OCI-LY1 (cell line): ENCODE measurements at regions not wholly inside any gene's neighbourhood (a gene's known extent, or its start where the extent isn't known, plus 50 kb on each side); places are given as distances from the start of the nearest gene placed in this dataset.

ENCODE experiments used
- H2AFZ ChIP-seq: fragments of 200-600 bp; sonication (generic), shearing (Covaris generic); 2 replicates; pipeline ENCODE4 v1.6.0; 2014; ENCODE audit warnings: antibody characterized with exemption, mild to moderate bottlenecking, low read length
- H3F3A ChIP-seq: fragments of 200-600 bp; sonication (generic), shearing (Covaris generic); 2 replicates; pipeline ENCODE4 v1.6.0; 2014; ENCODE audit warnings: mild to moderate bottlenecking, antibody characterized with exemption, low read length, moderate library complexity; ENCODE audit not compliant: insufficient read depth
- H3K27ac ChIP-seq: fragments of 200-600 bp; sonication (generic); 2 replicates; pipeline ENCODE4 v1.5.1; 2014; ENCODE audit warnings: low read length, mixed run types, mild to moderate bottlenecking, low read depth; ENCODE audit not compliant: poor library complexity, severe bottlenecking
- H3K27me3 ChIP-seq: fragments of 200-600 bp; sonication (generic); 2 replicates; pipeline ENCODE4 v1.6.0; 2014; ENCODE audit warnings: antibody characterized with exemption, mild to moderate bottlenecking, low read length, moderate library complexity; ENCODE audit not compliant: insufficient read depth
- H3K36me3 ChIP-seq: fragments of 200-600 bp; sonication (generic); 2 replicates; pipeline ENCODE4 v1.6.1; 2014; ENCODE audit warnings: mild to moderate bottlenecking, antibody characterized with exemption, low read length, moderate library complexity, mixed read lengths; ENCODE audit not compliant: insufficient read depth
- H3K4me1 ChIP-seq: fragments of 200-600 bp; sonication (generic); 2 replicates; pipeline ENCODE4 v1.5.1; 2014; ENCODE audit warnings: mild to moderate bottlenecking, low read length, moderate library complexity; ENCODE audit not compliant: insufficient read depth, severe bottlenecking
- H3K4me2 ChIP-seq: fragments of 200-600 bp; sonication (generic), shearing (Covaris generic); 2 replicates; pipeline ENCODE4 v1.6.1; 2014; ENCODE audit warnings: low read length
- H3K4me3 ChIP-seq: fragments of 200-600 bp; sonication (generic); 2 replicates; pipeline ENCODE4 v1.5.1; 2014; ENCODE audit warnings: low read length, low read depth, mild to moderate bottlenecking, mixed read lengths; ENCODE audit not compliant: poor library complexity, severe bottlenecking
- H3K79me2 ChIP-seq: fragments of 200-600 bp; shearing (Covaris generic); 2 replicates; pipeline ENCODE4 v1.6.1; 2016; ENCODE audit warnings: mixed run types, low read length, mixed read lengths; ENCODE audit not compliant: insufficient read depth
- H3K9ac ChIP-seq: fragments of 200-600 bp; sonication (generic), shearing (Covaris generic); 2 replicates; pipeline ENCODE4 v1.6.1; 2014; ENCODE audit warnings: mild to moderate bottlenecking, low read length, mixed read lengths
- H3K9me2 ChIP-seq: fragments of 200-600 bp; sonication (generic), shearing (Covaris generic); 2 replicates; pipeline ENCODE4 v1.6.1; 2014; ENCODE audit warnings: low read depth, mild to moderate bottlenecking, low read length, mixed read lengths
- H3K9me3 ChIP-seq: fragments of 200-600 bp; shearing (Covaris generic); 2 replicates; pipeline ENCODE4 v1.6.1; 2014; ENCODE audit warnings: low read length, mixed read lengths
- H4K20me1 ChIP-seq: fragments of 200-600 bp; sonication (generic), shearing (Covaris generic); 2 replicates; pipeline ENCODE4 v1.6.0; 2016; ENCODE audit warnings: mild to moderate bottlenecking, low read length; ENCODE audit not compliant: insufficient read depth
- EZH2 ChIP-seq: fragments of 200-600 bp; sonication (generic), shearing (Covaris generic); IDR thresholded peaks from 2 replicates; pipeline ENCODE4 v1.8.0; 2017; ENCODE audit warnings: borderline replicate concordance, mixed run types, mild to moderate bottlenecking, antibody characterized with exemption, low read length, moderate library complexity, mixed read lengths
- TF ChIP-seq, protein P1 (sequence below): fragments of 200-600 bp; sonication (generic), shearing (Covaris generic); IDR thresholded peaks from 2 replicates; pipeline ENCODE4 v1.5.1; 2017; ENCODE audit warnings: mild to moderate bottlenecking, antibody characterized with exemption, low read length, moderate library complexity, mixed read lengths

DNA sequence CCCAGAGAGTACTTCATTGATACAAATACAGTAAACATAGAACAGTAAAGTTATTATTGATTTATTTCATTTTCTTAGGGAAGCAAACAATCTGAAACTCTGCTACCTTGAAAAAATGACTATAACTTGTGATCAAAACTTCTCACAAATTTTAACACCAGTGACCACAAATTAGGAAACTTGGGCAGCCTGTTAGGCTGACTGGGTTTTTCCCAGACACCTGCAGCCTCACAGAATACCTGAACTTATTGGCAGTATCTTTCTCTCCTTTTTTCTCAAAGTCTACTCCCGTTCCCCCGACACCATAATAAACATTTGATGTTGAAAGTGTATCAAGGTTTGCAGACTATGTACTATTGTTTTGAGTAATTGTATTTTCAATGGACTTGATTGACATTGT lies 360.5 kb downstream of the LMO7 start:
- Histone ChIP-seq H3K27ac (no peak overlapping the region), H3K9me3 (no peaks in the 10 kb centered on the region), H3K4me3 (no peak overlapping the region), H4K20me1 (no peaks in the 10 kb centered on the region), H3K4me2 (no peak overlapping the region), H3K9ac (no peak overlapping the region), H3K9me2 (no peaks in the 10 kb centered on the region), H3K79me2 (no peaks in the 10 kb centered on the region), H3K4me1 (no peaks in the 10 kb centered on the region), H3K27me3 (no peaks in the 10 kb centered on the region), H3F3A (no peaks in the 10 kb centered on the region), H2AFZ (no peak overlapping the region), H3K36me3 (no peaks in the 10 kb centered on the region)
- TF ChIP-seq, protein P1, sequence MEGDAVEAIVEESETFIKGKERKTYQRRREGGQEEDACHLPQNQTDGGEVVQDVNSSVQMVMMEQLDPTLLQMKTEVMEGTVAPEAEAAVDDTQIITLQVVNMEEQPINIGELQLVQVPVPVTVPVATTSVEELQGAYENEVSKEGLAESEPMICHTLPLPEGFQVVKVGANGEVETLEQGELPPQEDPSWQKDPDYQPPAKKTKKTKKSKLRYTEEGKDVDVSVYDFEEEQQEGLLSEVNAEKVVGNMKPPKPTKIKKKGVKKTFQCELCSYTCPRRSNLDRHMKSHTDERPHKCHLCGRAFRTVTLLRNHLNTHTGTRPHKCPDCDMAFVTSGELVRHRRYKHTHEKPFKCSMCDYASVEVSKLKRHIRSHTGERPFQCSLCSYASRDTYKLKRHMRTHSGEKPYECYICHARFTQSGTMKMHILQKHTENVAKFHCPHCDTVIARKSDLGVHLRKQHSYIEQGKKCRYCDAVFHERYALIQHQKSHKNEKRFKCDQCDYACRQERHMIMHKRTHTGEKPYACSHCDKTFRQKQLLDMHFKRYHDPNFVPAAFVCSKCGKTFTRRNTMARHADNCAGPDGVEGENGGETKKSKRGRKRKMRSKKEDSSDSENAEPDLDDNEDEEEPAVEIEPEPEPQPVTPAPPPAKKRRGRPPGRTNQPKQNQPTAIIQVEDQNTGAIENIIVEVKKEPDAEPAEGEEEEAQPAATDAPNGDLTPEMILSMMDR = no peak
- no peak for TF ChIP-seq EZH2

DNA sequence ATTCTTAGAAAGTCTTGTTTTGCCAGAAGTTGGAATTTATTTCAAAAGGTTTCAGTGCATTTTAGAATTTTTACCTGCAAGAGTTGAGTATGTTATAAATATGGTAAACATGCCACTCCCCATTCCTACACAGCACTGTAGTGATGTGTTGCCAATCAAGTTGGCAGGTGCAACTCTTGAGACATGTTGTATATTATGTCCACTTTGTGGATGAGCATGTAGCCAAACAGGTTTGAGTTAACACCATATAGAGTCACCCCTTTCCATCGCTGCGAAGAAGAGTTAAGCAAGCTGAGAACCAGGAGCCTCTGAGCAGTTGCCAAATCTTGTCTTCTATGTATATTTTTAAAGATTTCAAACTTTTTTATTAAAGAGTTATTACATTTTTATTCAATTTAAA lies 359.8 kb downstream of the LMO7 start:
- Histone ChIP-seq H3K9me3 (no peaks in the 10 kb centered on the region), H3K4me2 (no peak overlapping the region), H3K9ac (no peak overlapping the region), H2AFZ (no peak overlapping the region), H3K4me3 (no peak overlapping the region), H3K9me2 (no peaks in the 10 kb centered on the region), H3K79me2 (no peaks in the 10 kb centered on the region), H3F3A (no peaks in the 10 kb centered on the region), H3K4me1 (no peaks in the 10 kb centered on the region), H3K27ac (no peak overlapping the region), H3K27me3 (no peaks in the 10 kb centered on the region), H4K20me1 (no peaks in the 10 kb centered on the region), H3K36me3 (no peaks in the 10 kb centered on the region)
- no peak for TF ChIP-seq EZH2
- TF ChIP-seq, protein P1 = no peak

DNA sequence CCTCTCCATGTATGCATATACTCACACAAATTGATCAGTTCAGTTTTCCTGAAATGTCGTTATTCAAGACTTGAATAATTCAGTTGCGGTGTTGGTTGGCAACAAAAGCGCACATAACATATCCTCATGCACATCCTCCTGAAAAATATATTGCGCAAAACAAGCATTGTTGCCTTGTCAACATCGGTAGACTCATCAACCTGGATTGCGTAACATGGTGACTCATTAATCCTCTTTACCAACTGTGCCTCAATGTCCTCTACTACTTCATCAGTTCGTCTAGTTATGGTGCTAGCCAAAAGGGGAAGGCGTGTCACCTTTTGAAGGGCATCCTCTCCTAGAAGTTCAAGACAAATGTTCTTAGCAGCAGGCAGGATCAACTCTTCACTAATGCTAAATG lies 357.7 kb downstream of the LMO7 start:
- no peaks in the 10 kb centered on the region for H3F3A ChIP-seq
- no peaks in the 10 kb centered on the region for H3K9me3 ChIP-seq
- no peak overlapping the region for H3K4me2 ChIP-seq
- no peaks in the 10 kb centered on the region for H3K27me3 ChIP-seq
- H3K27ac ChIP-seq = no peak overlapping the region
- TF ChIP-seq, protein P1 = no peak
- TF ChIP-seq EZH2 = no peak
- no peak overlapping the region for H3K4me3 ChIP-seq
- H2AFZ ChIP-seq = no peak overlapping the region
- no peaks in the 10 kb centered on the region for H4K20me1 ChIP-seq
- no peaks in the 10 kb centered on the region for H3K4me1 ChIP-seq
- H3K9ac ChIP-seq = no peak overlapping the region
- no peaks in the 10 kb centered on the region for H3K79me2 ChIP-seq
- no peaks in the 10 kb centered on the region for H3K9me2 ChIP-seq
- no peaks in the 10 kb centered on the region for H3K36me3 ChIP-seq
